Type B pancreatic cell (in vitro differentiated cells): ENCODE measurements at regions not wholly inside any gene's neighbourhood (a gene's known extent, or its start where the extent isn't known, plus 50 kb on each side); places are given as distances from the start of the nearest gene placed in this dataset.
"Not testable (repeated sequence)": the region's sequence is repeated elsewhere in the genome, so short reads cannot be mapped to it uniquely, and the experiment has no call there.

Experiments used
- DNase-seq: peaks from one replicate; pipeline ENCODE4 v3.0.0; 2021; ENCODE audit warnings: mixed read lengths; ENCODE audit not compliant: unreplicated experiment; ENCODE audit errors: extremely low spot score
- H3K27ac Mint-ChIP-seq: 2 replicates; pipeline ENCODE4 v1.8.0; 2021; ENCODE audit warnings: mild to moderate bottlenecking, mixed read lengths
- H3K27me3 Mint-ChIP-seq: 2 replicates; pipeline ENCODE4 v1.8.0; 2021; ENCODE audit warnings: mixed read lengths
- H3K36me3 Mint-ChIP-seq: 2 replicates; pipeline ENCODE4 v1.8.0; 2021; ENCODE audit warnings: mixed read lengths
- H3K4me1 Mint-ChIP-seq: one replicate; pipeline ENCODE4 v1.8.0; 2021; ENCODE audit warnings: mixed read lengths; ENCODE audit not compliant: unreplicated experiment
- H3K4me3 Mint-ChIP-seq: 2 replicates; pipeline ENCODE4 v1.8.0; 2021; ENCODE audit warnings: mild to moderate bottlenecking, mixed read lengths
- H3K9me3 Mint-ChIP-seq: 2 replicates; pipeline ENCODE4 v1.8.0; 2021; ENCODE audit warnings: mixed read lengths
- TF ChIP-seq, protein P1 (sequence below): fragments of 200-600 bp; sonication (generic); conservative IDR thresholded peaks from 2 replicates; pipeline ENCODE4 v1.5.0; 2021; ENCODE audit warnings: antibody characterized with exemption, mild to moderate bottlenecking

DNA sequence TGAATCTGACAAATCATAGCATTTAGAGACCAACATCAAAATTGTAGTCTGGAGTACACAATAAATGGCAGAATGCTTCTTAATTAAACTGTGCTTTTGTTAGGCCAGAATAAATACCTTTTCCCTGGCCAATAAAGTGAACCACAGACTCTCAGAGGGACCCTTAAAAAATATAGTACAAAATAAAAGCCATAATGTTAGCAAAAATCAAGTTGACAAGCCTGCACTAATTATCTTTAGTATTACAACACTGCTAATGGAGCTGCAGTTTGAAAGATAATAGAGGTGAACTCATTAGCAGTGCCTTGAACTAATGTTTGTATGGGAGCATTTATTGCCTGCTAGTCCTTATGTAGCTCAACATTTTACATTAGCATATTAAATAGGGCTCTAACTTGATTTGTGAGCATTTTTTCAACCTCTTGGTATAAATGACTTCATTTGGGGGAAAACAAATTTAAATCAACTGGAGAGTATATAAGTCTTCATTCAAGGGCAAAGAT lies 801.3 kb downstream of the EPHA3 start:
- Mint-ChIP-seq H3K27me3 (no peaks in the 10 kb centered on the region), H3K4me3 (no peak overlapping the region), H3K27ac (no peak overlapping the region), H3K4me1 (no peaks in the 10 kb centered on the region), H3K9me3 (no peaks in the 10 kb centered on the region), H3K36me3 (no peaks in the 10 kb centered on the region)
- DNase-seq, result no peak
- TF ChIP-seq, protein P1, sequence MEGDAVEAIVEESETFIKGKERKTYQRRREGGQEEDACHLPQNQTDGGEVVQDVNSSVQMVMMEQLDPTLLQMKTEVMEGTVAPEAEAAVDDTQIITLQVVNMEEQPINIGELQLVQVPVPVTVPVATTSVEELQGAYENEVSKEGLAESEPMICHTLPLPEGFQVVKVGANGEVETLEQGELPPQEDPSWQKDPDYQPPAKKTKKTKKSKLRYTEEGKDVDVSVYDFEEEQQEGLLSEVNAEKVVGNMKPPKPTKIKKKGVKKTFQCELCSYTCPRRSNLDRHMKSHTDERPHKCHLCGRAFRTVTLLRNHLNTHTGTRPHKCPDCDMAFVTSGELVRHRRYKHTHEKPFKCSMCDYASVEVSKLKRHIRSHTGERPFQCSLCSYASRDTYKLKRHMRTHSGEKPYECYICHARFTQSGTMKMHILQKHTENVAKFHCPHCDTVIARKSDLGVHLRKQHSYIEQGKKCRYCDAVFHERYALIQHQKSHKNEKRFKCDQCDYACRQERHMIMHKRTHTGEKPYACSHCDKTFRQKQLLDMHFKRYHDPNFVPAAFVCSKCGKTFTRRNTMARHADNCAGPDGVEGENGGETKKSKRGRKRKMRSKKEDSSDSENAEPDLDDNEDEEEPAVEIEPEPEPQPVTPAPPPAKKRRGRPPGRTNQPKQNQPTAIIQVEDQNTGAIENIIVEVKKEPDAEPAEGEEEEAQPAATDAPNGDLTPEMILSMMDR, result no peak

DNA sequence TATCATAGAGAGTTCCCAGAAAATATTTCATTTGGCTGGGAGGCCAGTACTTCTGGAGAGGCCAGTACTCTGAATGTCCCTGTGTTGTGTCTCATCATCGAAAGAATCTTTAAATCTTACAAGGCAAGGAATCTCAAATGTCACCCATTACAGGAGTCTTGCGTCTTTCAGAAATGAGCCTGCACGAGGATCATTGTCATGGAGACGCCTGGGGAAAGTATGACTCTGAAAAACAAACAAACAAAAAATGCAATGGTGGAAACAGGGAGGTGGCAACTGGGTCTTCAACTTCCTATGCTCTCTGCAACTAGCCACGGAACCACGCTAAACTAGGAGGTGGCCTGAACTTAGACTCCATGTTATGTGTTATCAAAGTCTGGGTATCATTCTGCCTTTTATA lies 804.6 kb downstream of the EPHA3 start:
- H3K27ac Mint-ChIP-seq, result no peak overlapping the region
- no peak overlapping the region for H3K4me3 Mint-ChIP-seq
- no peaks in the 10 kb centered on the region for H3K36me3 Mint-ChIP-seq

DNA sequence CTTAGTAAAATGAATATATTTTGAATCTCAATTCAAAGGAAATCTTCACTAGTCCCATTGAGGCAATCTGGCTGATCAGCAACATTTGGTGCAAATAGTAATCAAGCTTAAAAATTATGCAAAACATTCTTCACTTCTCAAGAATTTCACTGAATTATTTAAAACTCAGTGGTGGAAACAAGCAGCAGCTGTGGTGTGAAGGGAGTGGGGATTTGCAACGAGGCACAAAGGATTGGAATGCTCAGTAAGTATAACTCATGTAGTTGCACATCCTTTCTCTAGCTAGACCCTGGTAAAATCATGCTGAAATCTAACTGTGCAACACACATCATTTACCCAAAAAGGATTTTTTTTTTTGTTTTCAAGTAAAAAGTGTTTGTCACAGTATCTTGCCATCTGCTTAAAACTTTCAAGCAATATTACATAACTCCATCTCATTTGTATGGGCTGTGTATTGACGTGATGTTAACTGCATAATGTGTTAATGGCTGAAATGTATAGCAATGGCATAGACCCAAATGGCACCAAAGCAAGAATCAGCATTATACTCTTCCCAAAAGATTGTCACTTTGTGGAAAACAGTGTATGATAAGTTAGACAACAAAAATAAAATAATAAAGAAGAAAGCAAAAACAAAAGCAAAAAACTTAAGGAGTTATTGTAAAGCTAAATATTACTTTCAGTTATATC lies 816.6 kb downstream of the EPHA3 start:
- Mint-ChIP-seq H3K27ac (no peak overlapping the region), H3K4me3 (no peak overlapping the region), H3K36me3 (no peaks in the 10 kb centered on the region), H3K9me3 (no peaks in the 10 kb centered on the region), H3K27me3 (no peaks in the 10 kb centered on the region), H3K4me1 (no peaks in the 10 kb centered on the region)
- no peak for DNase-seq
- TF ChIP-seq, protein P1, result no peak

More for the DNA sequence above, 804.6 kb downstream of the EPHA3 start:
- TF ChIP-seq, protein P1, result no peak
- DNase-seq, result no peak
- H3K27me3 Mint-ChIP-seq, result no peaks in the 10 kb centered on the region
- no peaks in the 10 kb centered on the region for H3K4me1 Mint-ChIP-seq
- no peaks in the 10 kb centered on the region for H3K9me3 Mint-ChIP-seq

DNA sequence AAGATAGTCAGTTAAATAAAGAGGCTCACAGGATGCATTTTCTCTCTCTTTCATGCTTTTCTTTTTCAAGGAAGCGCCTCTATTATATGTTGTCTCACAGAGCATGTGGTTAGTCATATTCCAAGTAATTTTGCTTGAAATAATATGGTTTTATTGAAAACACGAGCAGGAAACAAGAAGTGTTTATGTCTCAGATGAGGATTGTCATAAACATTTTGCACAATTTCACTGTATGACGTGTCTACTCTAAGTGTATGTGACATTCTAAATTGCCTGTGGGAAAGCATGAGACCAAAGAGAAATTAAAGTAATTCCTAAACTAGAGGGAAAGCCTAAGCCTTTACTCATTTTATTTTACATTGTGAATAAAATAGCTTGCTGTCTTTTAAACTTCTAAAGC lies 818.6 kb downstream of the EPHA3 start:
- Mint-ChIP-seq H3K27ac (no peak overlapping the region), H3K4me3 (no peak overlapping the region), H3K27me3 (no peaks in the 10 kb centered on the region), H3K9me3 (no peaks in the 10 kb centered on the region), H3K4me1 (no peaks in the 10 kb centered on the region), H3K36me3 (no peaks in the 10 kb centered on the region)
- no peak for DNase-seq
- TF ChIP-seq, protein P1, result no peak

DNA sequence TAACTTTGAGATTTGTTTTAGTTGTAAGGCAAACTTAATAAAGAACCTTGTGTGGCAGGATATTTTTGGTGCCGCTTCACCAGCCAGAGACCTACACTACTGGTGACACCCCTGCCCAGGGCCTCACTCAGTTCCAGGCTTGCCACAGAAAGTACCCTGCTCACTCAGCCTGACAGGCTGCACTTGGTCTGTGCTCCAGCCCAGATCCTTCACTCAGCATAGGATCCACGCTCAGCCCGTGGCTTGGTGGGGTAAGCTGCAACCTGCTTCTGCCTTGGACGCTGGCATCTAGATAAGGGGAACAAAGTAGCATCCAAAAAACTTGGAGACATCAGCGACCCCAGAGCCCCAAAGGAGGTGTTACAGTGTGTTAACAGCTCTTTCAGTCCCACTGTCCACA lies 825.5 kb downstream of the EPHA3 start:
- no peaks in the 10 kb centered on the region for H3K9me3 Mint-ChIP-seq
- H3K27me3 Mint-ChIP-seq, result no peaks in the 10 kb centered on the region
- TF ChIP-seq, protein P1, result no peak
- no peak for DNase-seq
- no peak overlapping the region for H3K4me3 Mint-ChIP-seq
- no peaks in the 10 kb centered on the region for H3K36me3 Mint-ChIP-seq
- no peak overlapping the region for H3K27ac Mint-ChIP-seq
- H3K4me1 Mint-ChIP-seq, result no peaks in the 10 kb centered on the region

DNA sequence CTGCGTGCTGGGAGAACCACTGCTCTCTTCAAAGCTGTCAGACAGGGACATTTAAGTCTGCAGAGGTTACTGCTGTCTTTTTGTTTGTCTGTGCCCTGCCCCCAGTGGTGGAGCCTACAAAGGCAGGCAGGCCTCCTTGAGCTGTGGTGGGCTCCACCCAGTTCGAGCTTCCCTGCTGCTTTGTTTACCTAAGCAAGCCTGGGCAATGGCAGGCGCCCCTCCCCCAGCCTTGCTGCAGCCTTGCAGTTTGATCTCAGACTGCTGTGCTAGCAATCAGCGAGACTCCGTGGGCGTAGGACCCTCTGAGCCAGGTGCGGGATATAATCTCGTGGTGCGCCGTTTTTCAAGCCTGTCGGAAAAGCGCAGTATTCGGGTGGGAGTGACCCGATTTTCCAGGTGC lies 837.0 kb downstream of the EPHA3 start:
- not testable (repeated sequence) for H3K36me3 Mint-ChIP-seq, H3K4me1 Mint-ChIP-seq, H3K27me3 Mint-ChIP-seq, H3K27ac Mint-ChIP-seq, H3K4me3 Mint-ChIP-seq, H3K9me3 Mint-ChIP-seq, DNase-seq
